ENCODE measurements at regions not wholly inside any gene's neighbourhood (a gene's known extent, or its start where the extent isn't known, plus 50 kb on each side); places are given as distances from the start of the nearest gene placed in this dataset.

DNA sequence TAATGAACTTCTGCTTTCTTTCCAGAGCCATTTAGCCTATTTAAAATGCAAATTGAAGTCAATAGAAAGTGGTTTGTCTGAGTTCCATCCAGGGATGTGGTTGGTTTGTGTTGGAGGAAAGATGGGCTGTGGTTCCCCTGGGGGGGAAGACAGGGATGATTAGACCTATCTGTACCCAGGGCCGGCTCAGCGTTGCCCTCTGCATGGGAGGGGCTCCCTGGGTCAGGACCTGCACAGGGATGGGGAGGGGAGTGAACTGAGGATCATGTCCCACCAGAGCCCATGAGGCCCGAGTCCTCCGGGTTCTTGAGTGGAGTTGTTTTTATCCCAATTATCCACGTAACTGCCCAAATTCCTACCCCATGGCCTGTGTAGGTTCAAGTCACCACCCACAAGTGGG is 76.9 kb upstream of the SFSWAP start:
- TF ChIP-seq POLR2A (IDR thresholded peaks at IDR 0.05; ENCODE audit: low read depth, low read length) = no peak
- no peak for TF ChIP-seq POLR2AphosphoS5 (IDR thresholded peaks at IDR 0.05; ENCODE audit: low read depth, low read length)

Measured in GM12892 (cell line).